Hepatocyte (in vitro differentiated cells): ENCODE measurements at regions not wholly inside any gene's neighbourhood (a gene's known extent, or its start where the extent isn't known, plus 50 kb on each side); places are given as distances from the start of the nearest gene placed in this dataset.

Source experiments
- EZH2phosphoT487 ChIP-seq: fragments of 200-600 bp; sonication (generic); IDR thresholded peaks from one replicate; pipeline ENCODE4 v1.6.1; 2018; ENCODE audit warnings: antibody characterized with exemption, mild to moderate bottlenecking, low read depth, moderate library complexity; ENCODE audit not compliant: unreplicated experiment, severe bottlenecking
- TF ChIP-seq, protein P1 (sequence below): fragments of 200-600 bp; sonication (generic); IDR thresholded peaks from 2 replicates; pipeline ENCODE4 v1.5.1; 2016; ENCODE audit warnings: antibody characterized with exemption, mild to moderate bottlenecking; ENCODE audit not compliant: poor library complexity

DNA sequence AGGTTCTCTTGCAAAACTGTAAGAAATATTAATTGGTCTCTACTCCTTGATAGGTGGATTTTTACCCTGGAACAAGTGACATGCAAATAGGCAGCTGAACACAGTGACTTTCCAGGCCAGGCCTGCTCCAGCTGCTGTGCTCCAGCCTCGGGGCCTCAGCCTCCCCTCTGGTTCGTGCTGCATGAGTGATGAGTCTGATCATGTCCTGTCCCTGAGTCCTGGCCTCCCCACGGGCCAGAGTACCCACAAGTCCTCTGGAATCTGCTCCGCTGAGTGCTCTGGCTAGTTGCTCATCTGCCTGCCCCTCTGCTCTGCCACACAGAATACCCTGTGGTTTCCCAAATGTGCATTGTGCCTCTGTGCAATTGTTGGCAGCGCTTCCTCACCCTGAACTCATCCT lies 80.1 kb upstream of the PDZD8 start:
- TF ChIP-seq EZH2phosphoT487: no peak
- TF ChIP-seq, protein P1, sequence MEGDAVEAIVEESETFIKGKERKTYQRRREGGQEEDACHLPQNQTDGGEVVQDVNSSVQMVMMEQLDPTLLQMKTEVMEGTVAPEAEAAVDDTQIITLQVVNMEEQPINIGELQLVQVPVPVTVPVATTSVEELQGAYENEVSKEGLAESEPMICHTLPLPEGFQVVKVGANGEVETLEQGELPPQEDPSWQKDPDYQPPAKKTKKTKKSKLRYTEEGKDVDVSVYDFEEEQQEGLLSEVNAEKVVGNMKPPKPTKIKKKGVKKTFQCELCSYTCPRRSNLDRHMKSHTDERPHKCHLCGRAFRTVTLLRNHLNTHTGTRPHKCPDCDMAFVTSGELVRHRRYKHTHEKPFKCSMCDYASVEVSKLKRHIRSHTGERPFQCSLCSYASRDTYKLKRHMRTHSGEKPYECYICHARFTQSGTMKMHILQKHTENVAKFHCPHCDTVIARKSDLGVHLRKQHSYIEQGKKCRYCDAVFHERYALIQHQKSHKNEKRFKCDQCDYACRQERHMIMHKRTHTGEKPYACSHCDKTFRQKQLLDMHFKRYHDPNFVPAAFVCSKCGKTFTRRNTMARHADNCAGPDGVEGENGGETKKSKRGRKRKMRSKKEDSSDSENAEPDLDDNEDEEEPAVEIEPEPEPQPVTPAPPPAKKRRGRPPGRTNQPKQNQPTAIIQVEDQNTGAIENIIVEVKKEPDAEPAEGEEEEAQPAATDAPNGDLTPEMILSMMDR: no peak
